IMR-90 (cell line): ENCODE measurements at regions not wholly inside any gene's neighbourhood (a gene's known extent, or its start where the extent isn't known, plus 50 kb on each side); places are given as distances from the start of the nearest gene placed in this dataset.

Experiments used
- ATAC-seq: fragments of 200-7000 bp; cut with Tn5 transposase; 2 replicates; pipeline ENCODE4 v1.9.1; 2020; ENCODE audit warnings: low read depth, mild to moderate bottlenecking, moderate library complexity
- BruUV-seq: library from RNA; stranded (reverse); fragments of 400-500 nt; replicated peaks from 2 replicates; lab custom pipeline; 2021; lab: Mats Ljungman, UMichigan
- CTCF ChIA-PET: fragments of 300-600 bp; formaldehyde crosslinking; extraction: SDS; loops from one replicate; lab custom pipeline; 2021; ENCODE audit warnings: antibody characterized with exemption; lab: Yijun Ruan, JAX
- POLR2A ChIA-PET: fragments of 300-600 bp; sonication (Branson Sonifier 250); formaldehyde crosslinking; loops from one replicate; lab custom pipeline; 2022; ENCODE audit warnings: antibody characterized with exemption; ENCODE audit not compliant: unreplicated experiment; lab: Charles Lee
- DNase-seq: peaks from one replicate; pipeline ENCODE4 v3.0.0; 2013
- H2AFZ ChIP-seq: replicated peaks from 2 replicates; pipeline ENCODE3; 2013; ENCODE audit warnings: low read length, mild to moderate bottlenecking; ENCODE audit not compliant: poor library complexity
- H2AK5ac ChIP-seq: 2 replicates; pipeline ENCODE4 v1.6.1; 2013; ENCODE audit warnings: low read depth, low read length, inconsistent platforms
- H2AK9ac ChIP-seq: replicated peaks from 2 replicates; pipeline ENCODE3; 2013; ENCODE audit warnings: mild to moderate bottlenecking, low read depth, low read length, moderate library complexity; ENCODE audit not compliant: poor library complexity
- H2BK120ac ChIP-seq: 2 replicates; pipeline ENCODE4 v1.6.1; 2013; ENCODE audit warnings: low read depth, low read length, inconsistent platforms
- H2BK15ac ChIP-seq: 3 replicates; pipeline ENCODE4 v1.6.1; 2013; ENCODE audit warnings: low read depth, low read length, inconsistent platforms
- H2BK20ac ChIP-seq: 2 replicates; pipeline ENCODE4 v1.6.1; 2013; ENCODE audit warnings: low read depth, mild to moderate bottlenecking, inconsistent platforms, low read length, moderate library complexity
- H2BK5ac ChIP-seq: 2 replicates; pipeline ENCODE4 v1.6.1; 2013; ENCODE audit warnings: mild to moderate bottlenecking, low read depth, low read length, inconsistent platforms; ENCODE audit not compliant: poor library complexity, severe bottlenecking
- H3K14ac ChIP-seq: replicated peaks from 2 replicates; pipeline ENCODE4 v1.6.1; 2013; ENCODE audit warnings: low read depth, low read length, inconsistent platforms
- H3K18ac ChIP-seq: 2 replicates; pipeline ENCODE4 v1.6.1; 2013; ENCODE audit warnings: low read depth, low read length, control low read depth
- H3K23ac ChIP-seq: 2 replicates; pipeline ENCODE4 v1.6.1; 2013; ENCODE audit warnings: low read depth, low read length, inconsistent platforms
- H3K27ac ChIP-seq: 2 replicates; pipeline ENCODE4 v1.5.1; 2013; ENCODE audit warnings: mild to moderate bottlenecking, control low read depth, low read length; ENCODE audit not compliant: insufficient read depth
- H3K27me3 ChIP-seq: 2 replicates; pipeline ENCODE4 v1.6.1; 2013; ENCODE audit warnings: low read length; ENCODE audit not compliant: control insufficient read depth, insufficient read depth
- H3K36me3 ChIP-seq: 2 replicates; pipeline ENCODE4 v1.6.1; 2013; ENCODE audit warnings: low read length, mixed read lengths; ENCODE audit not compliant: control insufficient read depth, insufficient read depth
- H3K4ac ChIP-seq: 2 replicates; pipeline ENCODE4 v1.6.1; 2013; ENCODE audit warnings: low read depth, low read length, inconsistent platforms
- H3K4me1 ChIP-seq: 2 replicates; pipeline ENCODE4 v1.6.1; 2013; ENCODE audit warnings: low read length, mixed read lengths; ENCODE audit not compliant: control insufficient read depth, insufficient read depth
- H3K4me2 ChIP-seq: 2 replicates; pipeline ENCODE4 v1.6.1; 2013; ENCODE audit warnings: low read depth, mild to moderate bottlenecking, control low read depth, low read length, moderate library complexity
- H3K4me3 ChIP-seq: 2 replicates; pipeline ENCODE4 v1.5.1; 2013; ENCODE audit warnings: low read depth, mild to moderate bottlenecking, control low read depth, low read length, moderate library complexity; ENCODE audit not compliant: insufficient read depth
- H3K56ac ChIP-seq: 2 replicates; pipeline ENCODE4 v1.6.1; 2013; ENCODE audit warnings: low read length, inconsistent platforms; ENCODE audit not compliant: insufficient read depth; ENCODE audit errors: extremely low read depth
- H3K79me1 ChIP-seq, 2 experiments: 2 replicates each; pipeline ENCODE4 v1.6.1; 2013; ENCODE audit warnings: low read length in 2 of 2, inconsistent platforms in 1 of 2, low read depth in 1 of 2
- H3K9ac ChIP-seq: 2 replicates; pipeline ENCODE4 v1.6.1; 2013; ENCODE audit warnings: low read depth, low read length, control low read depth
- H3K9me1 ChIP-seq: 2 replicates; pipeline ENCODE4 v1.6.1; 2013; ENCODE audit warnings: low read length, inconsistent platforms; ENCODE audit not compliant: insufficient read depth
- H3K9me3 ChIP-seq: 2 replicates; pipeline ENCODE4 v1.6.1; 2013; ENCODE audit warnings: low read length; ENCODE audit not compliant: control insufficient read depth, insufficient read depth
- H4K20me1 ChIP-seq: 2 replicates; pipeline ENCODE4 v1.6.1; 2013; ENCODE audit warnings: low read length, inconsistent platforms; ENCODE audit not compliant: insufficient read depth
- H4K5ac ChIP-seq: 2 replicates; pipeline ENCODE4 v1.6.1; 2013; ENCODE audit warnings: mild to moderate bottlenecking, low read depth, low read length, control low read depth
- H4K8ac ChIP-seq, 2 experiments: 2 replicates each; pipeline ENCODE4 v1.6.1; 2013; ENCODE audit warnings: low read depth in 2 of 2, low read length in 2 of 2, control low read depth in 1 of 2, inconsistent platforms in 1 of 2
- H4K91ac ChIP-seq: 2 replicates; pipeline ENCODE4 v1.6.1; 2013; ENCODE audit warnings: low read depth, low read length, inconsistent platforms; ENCODE audit not compliant: insufficient read depth
- BHLHE40 ChIP-seq: fragments of 150-350 bp; IDR thresholded peaks from 2 replicates; pipeline ENCODE4 v1.6.1; 2016; ENCODE audit warnings: mild to moderate bottlenecking, low read depth, low read length
- CEBPB ChIP-seq: IDR thresholded peaks from 2 replicates; pipeline ENCODE4 v1.6.1; 2012; ENCODE audit warnings: low read depth, low read length, improper control_type of control experiment
- CHD1 ChIP-seq: IDR thresholded peaks from 2 replicates; pipeline ENCODE4 v1.6.1; 2012; ENCODE audit warnings: low read depth, low read length, improper control_type of control experiment
- CTCF ChIP-seq: conservative IDR thresholded peaks from 2 replicates; pipeline ENCODE4 v1.5.1; 2012; ENCODE audit warnings: mild to moderate bottlenecking, low read depth, low read length, improper control_type of control experiment
- ELK1 ChIP-seq: fragments of 150-350 bp; IDR thresholded peaks from 2 replicates; pipeline ENCODE4 v1.6.1; 2016; ENCODE audit warnings: low read depth, mild to moderate bottlenecking, low read length, moderate library complexity, borderline replicate concordance
- FOS ChIP-seq: fragments of 150-350 bp; IDR thresholded peaks from 2 replicates; pipeline ENCODE4 v1.6.1; 2016; ENCODE audit warnings: low read depth, low read length
- MAFK ChIP-seq: IDR thresholded peaks from 2 replicates; pipeline ENCODE4 v1.6.1; 2012; ENCODE audit warnings: low read depth, low read length, improper control_type of control experiment
- MAZ ChIP-seq: IDR thresholded peaks from 2 replicates; pipeline ENCODE4 v1.6.1; 2012; ENCODE audit warnings: low read depth, mild to moderate bottlenecking, low read length, improper control_type of control experiment, moderate library complexity, borderline replicate concordance
- MXI1 ChIP-seq: IDR thresholded peaks from 2 replicates; pipeline ENCODE4 v1.6.1; 2012; ENCODE audit warnings: low read depth, mild to moderate bottlenecking, low read length, moderate library complexity, borderline replicate concordance
- NFE2L2 ChIP-seq: fragments of 150-350 bp; IDR thresholded peaks from 2 replicates; pipeline ENCODE4 v1.6.1; 2016; ENCODE audit warnings: low read depth, mild to moderate bottlenecking, low read length
- POLR2A ChIP-seq: IDR thresholded peaks from 2 replicates; pipeline ENCODE4 v1.6.1; 2012; ENCODE audit warnings: mild to moderate bottlenecking, low read depth, low read length
- RAD21 ChIP-seq: IDR thresholded peaks from 2 replicates; pipeline ENCODE4 v1.6.1; 2012; ENCODE audit warnings: low read length, improper control_type of control experiment
- RCOR1 ChIP-seq: IDR thresholded peaks from 2 replicates; pipeline ENCODE4 v1.6.1; 2012; ENCODE audit warnings: mild to moderate bottlenecking, low read length, improper control_type of control experiment; ENCODE audit not compliant: insufficient replicate concordance
- RFX5 ChIP-seq: IDR thresholded peaks from 2 replicates; pipeline ENCODE4 v1.8.0; 2012; ENCODE audit warnings: low read depth, mild to moderate bottlenecking, low read length, moderate library complexity
- SMC3 ChIP-seq: fragments of 150-350 bp; IDR thresholded peaks from 2 replicates; pipeline ENCODE4 v1.6.1; 2016; ENCODE audit warnings: low read depth, mild to moderate bottlenecking, antibody characterized with exemption, low read length, moderate library complexity
- USF2 ChIP-seq: fragments of 150-350 bp; IDR thresholded peaks from 2 replicates; pipeline ENCODE4 v1.6.1; 2017; ENCODE audit warnings: mild to moderate bottlenecking, antibody characterized with exemption, low read length, low read depth
- WGBS, 2 experiments: methylation state at CpG; one replicate each; pipeline versions ENCODE4 v1.1.5 to v1.1.7; 2013; ENCODE audit warnings: missing lambda C conversion rate in 2 of 2; ENCODE audit not compliant: insufficient read length in 1 of 2; ENCODE audit errors: extremely low coverage in 2 of 2; 5-methylcytosine and 5-hydroxymethylcytosine counted together
- dilution Hi-C: fragments of 300-500 bp; cut with HindIII; formaldehyde crosslinking; loops from one replicate; pipeline ENCODE4 v1.14.3; 2018; ENCODE audit warnings: low sequenced_read_pairs; ENCODE audit not compliant: unreplicated experiment
- in situ Hi-C: fragments of 300-500 bp; cut with MboI; formaldehyde crosslinking; loops from 3 replicates; pipeline ENCODE4 v1.14.3; 2019; ENCODE audit warnings: low sequenced_read_pairs, inconsistent platforms, mixed read lengths
- intact Hi-C: fragments of 100-400 bp; cut with micrococcal nuclease; formaldehyde crosslinking; loops from 2 replicates; pipeline ENCODE4 v1.10.0; 2022

GRCh38 chr7:81462672-81463071, 307.2 kb downstream of the HGF start:
- WGBS, 2 experiments: no CpG with 5 or more reads among the region's 1 CpG
- intact Hi-C loops: no loop called here
- ChIA-PET CTCF (no interaction called here), POLR2A (no interaction called here)
- DNase-seq (peak; percentile 85), ATAC-seq (peak; percentile 66)
- H3K79me1 ChIP-seq: no peaks in the 10 kb centered on the region
- no peak overlapping the region for H3K23ac ChIP-seq
- TF ChIP-seq RAD21 (no peak), FOS (peak; percentile 88), NFE2L2 (no peak), ELK1 (no peak), MAZ (no peak), RCOR1 (no peak), BHLHE40 (peak; percentile 47), CHD1 (no peak), RFX5 (no peak), CEBPB (peak; percentile 24; the same call in 1 of the 2 replicates), POLR2A (no peak), MAFK (no peak), CTCF (no peak), SMC3 (peak; percentile 4; the same call in 1 of the 2 replicates), USF2 (no peak), MXI1 (no peak)
- peaks cover 3% of the 10 kb centered on the region; the same call in 1 of the 2 replicates for H3K9me1 ChIP-seq
- H3K4me1 ChIP-seq: no peaks in the 10 kb centered on the region
- no peak overlapping the region for H3K4me2 ChIP-seq
- no peak overlapping the region for H4K5ac ChIP-seq
- H2BK5ac ChIP-seq: no peak overlapping the region
- H3K4me3 ChIP-seq: no peak overlapping the region
- no peak overlapping the region for H3K9ac ChIP-seq
- H2AK9ac ChIP-seq: no peak overlapping the region
- H3K14ac ChIP-seq: no peak overlapping the region
- in situ Hi-C loops: loop anchor here (25.0 kb wide), 1 partner anchor 1025 kb away; no protein-coding TSS in a partner anchor
- H4K91ac ChIP-seq: no peak overlapping the region
- dilution Hi-C loops: no loop called here
- H3K18ac ChIP-seq: no peak overlapping the region
- BruUV-seq: no TSS peak
- no peak overlapping the region for H2AFZ ChIP-seq
- no peak overlapping the region; the same call in 1 of the 2 replicates for H3K4ac ChIP-seq
- no peak overlapping the region for H2AK5ac ChIP-seq
- H4K8ac ChIP-seq: no peak overlapping the region
- H3K36me3 ChIP-seq: no peaks in the 10 kb centered on the region
- peaks cover 2% of the 10 kb centered on the region; the same call in 1 of the 2 replicates for H3K27me3 ChIP-seq
- no peak overlapping the region for H2BK15ac ChIP-seq
- no peak overlapping the region for H2BK120ac ChIP-seq
- H2BK20ac ChIP-seq: no peak overlapping the region
- no peak overlapping the region for H3K27ac ChIP-seq
- H4K20me1 ChIP-seq: no peaks in the 10 kb centered on the region
- H3K9me3 ChIP-seq: no peaks in the 10 kb centered on the region
- no peak overlapping the region for H3K56ac ChIP-seq
